ENCODE measurements at regions not wholly inside any gene's neighbourhood (a gene's known extent, or its start where the extent isn't known, plus 50 kb on each side); places are given as distances from the start of the nearest gene placed in this dataset.
"Not testable (repeated sequence)": the region's sequence is repeated elsewhere in the genome, so short reads cannot be mapped to it uniquely, and the experiment has no call there.

DNA sequence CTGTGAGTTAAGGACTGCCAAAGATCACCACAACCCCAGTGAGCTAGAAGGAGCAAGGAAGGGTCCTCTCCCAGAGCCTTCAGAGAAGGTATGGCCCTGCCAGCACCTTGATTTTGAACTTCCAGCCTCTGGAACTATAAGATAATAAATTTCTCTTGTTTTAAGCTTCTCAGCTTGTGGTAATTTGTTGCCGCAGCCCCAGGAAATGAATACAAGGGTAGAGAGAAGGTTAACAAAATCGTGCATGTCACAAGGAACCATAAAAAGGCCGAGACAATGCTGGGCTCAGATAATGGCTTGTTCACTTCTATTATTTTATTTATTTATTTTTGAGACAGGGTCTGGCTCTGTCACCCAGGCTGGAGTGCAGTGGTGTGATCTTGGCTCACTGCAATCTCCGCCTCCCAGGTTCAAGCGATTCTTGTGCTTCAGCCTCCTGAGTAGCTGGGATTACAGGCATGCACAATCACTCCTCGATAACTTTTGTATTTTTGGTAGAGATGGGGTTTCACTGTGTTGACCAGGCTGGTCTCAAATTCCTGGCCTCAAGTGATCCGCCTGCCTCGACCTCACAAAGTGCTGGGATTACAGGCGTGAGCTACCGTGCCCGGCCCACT, 71.5 kb downstream of the WSB1 start:
- DNase-seq = not testable (repeated sequence)

DNA sequence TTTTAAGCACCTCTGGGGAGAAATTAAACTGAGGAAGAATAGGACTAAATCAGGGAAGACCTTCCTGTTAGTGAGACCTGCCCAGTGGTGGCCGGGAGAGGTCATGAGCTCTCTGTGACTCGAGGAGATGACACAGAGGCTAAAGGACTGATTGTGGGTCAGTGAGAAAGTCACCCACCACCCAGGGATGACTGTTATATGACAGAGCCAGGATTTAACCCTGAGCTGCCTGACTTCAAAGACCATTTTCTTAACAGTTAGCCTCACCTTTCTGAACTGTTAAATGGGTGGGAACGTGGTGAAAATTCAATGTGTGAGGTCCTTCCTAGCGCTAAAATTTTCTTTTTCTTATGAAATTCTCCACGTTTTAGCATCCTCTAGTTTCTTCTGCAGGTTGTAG, 72.5 kb downstream of the WSB1 start:
- DNase-seq = no peak

DNA sequence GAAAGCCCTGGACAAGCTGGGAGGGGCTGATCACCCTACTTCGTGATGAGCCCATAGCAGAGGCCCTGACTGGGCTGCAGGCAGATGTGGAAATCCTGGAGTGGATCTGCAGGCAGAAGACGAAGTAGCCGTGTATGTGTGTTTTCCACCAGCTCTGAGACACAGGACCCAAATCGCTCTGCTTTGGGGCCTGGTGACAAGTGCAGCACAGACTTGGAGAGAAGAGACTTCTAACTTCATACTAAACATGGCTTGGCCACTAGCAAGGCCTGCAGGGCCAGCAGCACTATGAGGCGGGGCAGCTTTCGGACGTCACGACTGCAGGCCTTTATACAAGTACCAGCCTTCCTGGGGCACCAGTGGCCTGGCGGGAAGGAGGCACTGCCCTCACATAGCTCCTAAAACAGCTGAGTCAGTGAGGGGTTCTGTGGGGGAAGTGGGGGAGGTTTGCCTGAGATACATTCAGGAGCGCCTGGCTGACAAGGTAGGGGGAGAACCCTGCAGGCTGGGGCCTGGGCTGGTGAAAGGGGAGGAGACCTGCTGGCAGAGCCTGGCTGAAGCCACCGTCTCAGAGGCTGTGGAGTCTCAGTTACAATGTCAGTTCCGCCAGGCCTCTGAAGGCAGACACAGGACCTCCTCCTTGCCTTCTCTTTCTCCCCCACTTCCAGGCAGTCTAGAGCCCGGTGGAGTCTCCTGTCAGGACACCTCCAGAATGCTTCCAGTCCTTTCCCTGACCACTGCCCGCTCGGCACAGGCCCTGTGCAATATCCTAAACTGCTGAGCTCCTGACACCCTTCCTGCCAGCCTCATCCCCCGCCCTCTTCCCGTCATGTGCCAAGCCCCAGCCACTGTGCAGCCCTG, 73.4 kb downstream of the WSB1 start:
- DNase-seq = no peak

DNA sequence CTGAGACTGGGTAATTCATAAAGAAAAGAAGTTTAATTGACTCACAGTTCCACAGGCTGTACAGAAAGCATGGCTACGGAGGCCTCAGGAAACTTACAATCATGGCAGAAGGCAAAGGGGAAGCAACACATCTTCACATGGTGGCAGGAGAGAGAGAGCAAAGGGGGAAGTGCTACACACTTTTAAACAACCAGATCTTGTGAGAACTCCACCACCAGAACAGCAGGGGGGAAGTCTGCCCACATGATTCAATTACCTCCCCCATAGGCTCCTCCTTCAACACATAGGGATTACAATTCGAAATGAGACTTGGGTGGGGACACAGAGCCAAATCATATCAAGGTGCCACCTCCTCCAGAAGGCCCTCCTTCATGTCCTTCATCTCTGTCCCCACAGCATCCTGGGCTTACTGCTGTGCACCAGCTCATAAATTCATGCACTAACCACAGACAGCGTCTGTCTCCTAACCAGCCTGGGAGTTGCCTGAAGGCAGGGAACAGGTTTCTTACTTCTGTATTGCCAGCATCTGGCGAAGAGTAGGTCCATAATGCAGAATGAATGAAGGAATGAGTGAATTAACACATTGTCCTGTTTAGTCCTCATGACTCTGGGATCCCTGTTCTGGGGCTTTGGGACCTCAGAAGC, 74.4 kb downstream of the WSB1 start:
- DNase-seq = no peak

DNA sequence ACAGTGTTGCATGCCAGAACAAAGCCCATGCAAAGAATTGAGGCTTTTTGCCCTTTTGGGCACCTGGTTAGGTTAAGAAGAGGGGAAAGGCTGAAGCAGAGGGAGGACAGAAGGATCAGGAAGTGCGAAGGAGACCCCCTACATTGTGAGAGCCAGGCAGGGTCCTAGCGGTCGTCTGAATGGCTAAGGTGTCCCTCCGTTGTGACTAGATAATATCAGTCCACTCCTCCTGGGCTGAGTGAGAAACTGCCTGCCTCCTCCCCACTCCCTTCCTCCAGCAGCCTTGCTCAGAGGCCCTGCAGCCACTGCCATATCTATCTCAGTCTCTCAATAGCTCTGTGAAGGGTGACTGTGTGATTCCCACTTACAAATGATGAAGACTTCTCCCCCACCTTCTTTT, 75.1 kb downstream of the WSB1 start:
- DNase-seq = no peak

DNA sequence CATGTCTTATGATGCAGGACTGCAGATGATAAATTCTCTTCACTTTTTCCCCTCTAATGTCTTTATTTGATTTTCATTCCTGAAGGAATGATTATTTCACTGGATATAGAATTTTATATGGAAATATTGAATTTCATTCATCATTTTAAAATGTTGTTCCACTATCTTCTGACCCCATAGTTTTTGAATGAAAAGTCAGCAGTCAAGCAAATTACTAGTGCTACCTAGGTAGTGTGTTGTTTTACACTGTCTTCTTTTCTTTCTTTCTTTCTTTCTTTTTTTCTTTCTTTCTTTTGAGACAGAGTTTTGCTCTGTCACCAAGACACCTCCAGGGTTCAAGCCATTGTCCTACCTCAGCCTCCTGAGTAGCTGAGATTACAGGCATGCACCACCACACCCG, 76.9 kb downstream of the WSB1 start:
- DNase-seq = no peak

DNA sequence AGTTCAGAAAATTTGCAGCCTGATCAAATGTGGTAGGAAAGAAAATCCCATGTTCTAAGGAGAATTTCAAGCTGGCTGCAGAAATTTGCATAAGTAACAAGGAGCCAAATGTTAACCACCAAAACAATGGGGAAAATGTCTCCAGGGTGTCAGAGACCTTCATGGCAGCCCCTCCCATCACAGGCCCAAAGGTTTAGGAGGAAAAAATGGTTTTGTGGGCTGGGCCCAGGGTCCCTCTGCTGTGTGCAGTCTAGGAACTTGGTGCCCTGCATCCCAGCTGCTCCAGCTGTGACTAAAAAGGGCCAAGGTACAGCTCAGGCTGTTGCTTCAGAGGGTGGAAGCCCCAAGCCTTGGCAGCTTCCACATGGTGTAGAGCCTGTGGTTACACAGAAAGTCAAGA, 79.8 kb downstream of the WSB1 start:
- not testable (repeated sequence) for DNase-seq

DNA sequence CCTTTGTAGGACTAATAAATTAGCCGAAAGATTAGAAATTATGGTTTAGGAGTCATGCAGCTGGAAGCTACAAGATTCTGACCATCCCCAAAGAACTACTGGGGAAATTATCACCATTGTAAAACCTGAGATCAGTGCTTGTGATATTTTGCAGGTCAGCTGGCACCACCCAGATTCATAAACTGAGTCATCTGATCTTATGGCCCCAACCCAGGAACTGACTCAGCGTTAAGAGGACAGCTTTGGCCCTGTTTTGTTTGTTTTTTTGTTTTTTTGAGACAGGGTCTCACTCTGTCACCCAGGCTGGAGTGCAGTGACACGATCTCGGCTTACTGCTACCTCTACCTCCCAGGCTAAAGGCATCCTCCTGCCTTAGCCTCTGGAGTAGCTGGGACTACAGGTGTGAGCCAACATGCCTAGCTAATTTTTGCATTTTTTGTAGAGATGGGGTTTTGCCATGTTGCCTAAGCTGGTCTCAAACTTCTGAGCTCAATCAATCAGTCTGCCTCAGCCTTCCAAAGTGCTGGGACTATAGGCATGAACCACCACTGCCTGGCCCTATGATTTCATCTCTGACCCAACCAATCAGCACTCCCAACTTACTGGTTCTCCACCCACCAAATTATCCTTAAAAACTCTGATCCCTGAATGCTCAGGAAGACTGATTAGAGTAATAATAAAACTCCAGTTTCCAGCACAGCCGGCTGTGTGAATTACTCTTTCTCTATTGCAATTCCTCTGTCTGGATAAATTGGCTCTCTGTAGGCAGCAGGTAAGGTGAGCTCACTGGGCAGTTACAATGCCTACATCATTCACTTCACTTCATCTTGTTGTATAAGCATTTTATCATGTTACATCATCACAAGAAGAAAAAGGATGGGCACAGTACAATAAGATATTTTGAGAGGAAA, 79.4 kb upstream of the KSR1 start:
- no peak for DNase-seq

DNA sequence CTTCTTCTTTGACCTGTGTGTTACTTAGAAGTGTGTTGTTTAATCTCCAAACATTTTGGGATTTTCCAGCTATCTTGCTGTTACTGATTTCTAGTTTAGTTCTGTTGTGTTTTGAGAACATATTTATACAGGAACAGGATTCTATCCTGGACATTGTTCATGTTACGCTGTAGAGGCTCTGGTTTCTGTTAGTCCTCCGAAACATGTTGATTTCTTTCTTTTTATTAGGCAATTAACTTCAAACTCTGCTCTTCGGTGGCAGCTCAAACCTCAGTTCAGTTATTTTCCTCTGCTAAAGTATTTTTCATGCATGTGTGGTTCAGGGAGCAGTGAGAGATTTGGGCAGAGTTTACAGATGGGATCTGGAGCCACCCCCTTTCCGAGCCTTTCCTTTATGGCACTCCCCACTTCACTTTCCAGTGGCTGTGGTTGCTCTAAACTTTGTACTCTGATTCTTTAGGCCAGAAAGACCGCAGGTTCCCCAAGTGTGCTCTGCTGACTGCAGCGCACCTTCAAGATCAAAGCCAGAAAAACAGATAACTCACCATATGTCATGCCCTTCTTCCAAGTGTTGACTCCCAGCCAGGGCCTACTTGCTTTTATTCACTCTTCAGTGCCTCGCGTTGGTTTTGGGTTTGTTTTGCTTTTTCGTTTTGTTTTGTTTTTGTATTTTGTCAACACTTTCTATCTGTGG, 77.6 kb upstream of the KSR1 start:
- DNase-seq = no peak

DNA sequence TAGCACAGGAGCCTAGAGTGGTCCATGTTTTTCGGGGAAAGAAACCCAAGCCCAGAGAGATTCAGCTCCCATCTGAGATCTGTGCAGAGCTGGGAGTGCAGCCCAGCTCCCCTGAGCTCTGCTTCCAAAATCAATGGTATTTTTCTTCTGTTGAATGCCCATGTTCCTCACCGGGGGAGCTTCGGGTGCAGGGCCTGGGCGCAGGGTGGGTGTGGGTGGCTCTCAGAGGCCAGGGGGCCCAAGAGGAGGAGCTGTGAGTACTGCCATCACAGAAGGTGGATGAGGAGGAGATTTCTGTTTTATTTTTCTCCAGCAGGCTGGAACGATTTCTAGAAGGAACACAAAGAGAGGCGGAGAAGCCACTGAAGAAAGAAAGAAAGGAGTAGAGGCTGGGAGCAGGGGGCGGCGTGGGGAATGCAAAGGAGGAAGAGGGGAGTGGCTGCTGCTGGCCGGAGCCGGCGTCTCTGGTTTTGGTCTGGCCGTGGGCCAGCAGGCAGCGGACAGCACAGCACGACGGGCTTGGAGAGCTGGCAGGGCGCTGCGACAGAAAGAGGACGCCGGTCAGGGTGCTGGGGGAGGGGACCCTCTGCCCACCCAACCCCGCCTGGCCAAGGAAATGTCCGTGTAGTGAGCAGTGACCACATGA, 76.2 kb upstream of the KSR1 start:
- DNase-seq = no peak

DNA sequence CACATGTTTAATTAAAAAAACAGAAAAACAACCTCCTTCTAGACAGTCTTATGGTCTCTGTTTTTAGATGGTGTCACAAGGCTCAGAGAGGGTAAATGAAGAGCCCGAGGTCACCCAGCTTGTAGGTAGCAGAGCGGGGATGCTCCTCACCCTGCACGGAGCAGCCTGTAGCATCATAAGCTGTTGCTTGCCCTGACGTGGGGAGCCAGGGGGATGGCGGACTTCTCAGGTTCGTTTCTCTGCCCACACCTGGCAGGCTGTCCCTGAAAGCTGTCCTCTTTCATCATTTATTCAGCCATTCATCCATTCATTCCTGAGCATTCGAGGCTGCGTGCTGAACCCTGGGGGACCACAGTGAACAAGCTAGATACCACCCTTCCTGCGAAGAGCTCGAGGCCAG, 75.7 kb upstream of the KSR1 start:
- no peak for DNase-seq

DNA sequence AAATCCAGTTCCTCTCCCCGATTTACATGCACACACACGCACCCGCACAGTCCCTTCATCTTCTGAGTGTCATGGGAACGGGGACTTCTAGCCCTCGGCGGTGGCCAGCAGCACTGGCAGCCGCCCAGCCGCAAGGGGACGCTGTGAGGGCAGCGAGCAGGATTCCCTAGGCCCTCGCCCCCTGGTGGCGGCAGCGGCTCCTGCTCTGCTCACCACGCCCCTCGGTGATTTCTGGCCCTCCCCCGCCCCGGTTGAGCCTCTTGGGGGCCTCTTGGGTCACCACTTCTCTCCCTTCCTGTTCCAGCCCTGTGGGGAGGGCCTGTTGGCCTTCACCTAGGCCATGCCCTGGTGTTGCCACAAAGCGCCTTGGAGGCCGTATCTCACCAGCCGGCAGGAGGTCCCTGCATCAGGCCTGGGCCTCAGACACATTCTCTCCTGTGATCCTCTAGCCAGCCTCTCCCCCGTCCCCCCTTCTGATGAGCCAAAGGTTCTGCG, 75.2 kb upstream of the KSR1 start:
- DNase-seq = peak; percentile 85

DNA sequence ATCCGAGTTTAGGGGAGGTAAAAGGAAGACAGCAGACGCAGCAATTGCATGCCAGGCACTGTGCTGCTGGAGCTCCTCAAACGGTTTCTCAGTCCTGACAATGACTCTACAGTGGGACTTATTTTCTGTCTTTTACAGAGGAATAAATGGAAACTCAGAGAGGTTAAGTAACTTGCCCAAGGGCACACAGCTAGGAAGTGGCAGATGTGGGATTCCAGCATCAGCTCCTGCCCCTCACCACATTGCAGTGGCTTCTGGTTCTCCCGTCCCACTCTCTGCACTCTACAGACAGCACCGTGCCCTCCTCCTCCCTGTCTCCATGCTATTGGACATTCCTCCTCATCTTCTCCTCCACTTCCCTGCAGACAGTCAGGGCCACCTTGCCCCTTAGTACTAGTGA, 74.2 kb upstream of the KSR1 start:
- no peak for DNase-seq

DNA sequence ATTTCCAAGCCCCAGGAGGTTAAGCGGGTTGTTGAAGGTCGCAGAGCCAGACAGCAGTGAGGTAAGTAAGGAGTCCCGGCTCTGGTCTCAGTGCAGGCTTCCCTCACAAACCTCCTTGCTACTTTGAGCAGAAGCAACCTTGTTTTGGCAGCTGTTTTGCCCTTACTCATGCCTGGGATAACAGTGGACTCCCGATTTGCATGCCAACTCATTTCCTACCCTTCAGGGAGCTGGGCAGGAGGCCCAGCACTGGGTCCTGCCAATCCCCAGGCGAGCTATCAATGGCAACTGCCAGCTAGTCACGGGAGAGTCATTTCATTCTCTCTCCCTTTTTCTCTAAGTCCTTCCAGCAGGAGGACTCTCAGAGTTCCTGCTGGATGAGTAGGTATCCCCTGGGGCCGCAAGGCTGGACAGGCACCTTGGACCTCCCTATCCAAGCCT, 72.0 kb upstream of the KSR1 start:
- DNase-seq = no peak

DNA sequence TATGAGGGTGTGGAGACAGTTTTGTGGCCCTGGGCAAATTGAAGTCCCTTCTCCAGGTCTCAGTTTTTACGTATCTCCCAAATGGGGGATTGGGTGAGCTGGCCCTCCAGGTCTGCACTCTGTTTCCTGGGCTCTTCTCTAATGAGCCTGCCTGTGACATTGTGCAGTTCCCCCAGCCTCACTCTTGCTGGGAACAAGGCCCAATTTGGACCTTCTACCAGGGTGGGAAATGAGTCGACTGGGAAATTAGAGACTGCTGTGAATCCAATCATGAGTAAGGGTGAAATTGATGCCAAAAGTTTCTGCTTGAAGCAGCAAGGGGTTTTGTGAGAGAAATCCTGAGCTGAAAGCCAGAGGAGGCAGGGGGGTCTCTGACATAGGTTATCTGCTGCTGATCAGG, 71.5 kb upstream of the KSR1 start:
- DNase-seq = no peak

DNA sequence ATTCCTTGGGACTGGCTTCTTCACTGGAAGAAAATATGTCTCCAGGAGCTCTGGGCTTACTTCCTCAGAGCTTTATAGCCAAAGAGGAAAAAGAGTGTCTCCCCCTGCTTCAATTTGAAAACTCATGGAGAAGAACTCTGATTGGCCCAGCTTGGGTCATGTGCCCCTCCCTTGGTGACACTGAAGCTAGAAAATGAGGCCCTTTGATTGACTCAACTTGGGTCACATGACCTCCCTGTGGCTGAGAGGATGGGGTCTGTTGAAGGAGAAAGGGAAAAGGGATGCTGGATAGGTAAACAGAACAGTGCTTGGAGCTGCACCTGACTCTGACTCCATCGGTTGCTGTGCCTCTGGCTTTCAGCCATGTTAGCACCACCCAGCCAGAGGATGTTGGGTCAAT, 70.6 kb upstream of the KSR1 start:
- no peak for DNase-seq

DNA sequence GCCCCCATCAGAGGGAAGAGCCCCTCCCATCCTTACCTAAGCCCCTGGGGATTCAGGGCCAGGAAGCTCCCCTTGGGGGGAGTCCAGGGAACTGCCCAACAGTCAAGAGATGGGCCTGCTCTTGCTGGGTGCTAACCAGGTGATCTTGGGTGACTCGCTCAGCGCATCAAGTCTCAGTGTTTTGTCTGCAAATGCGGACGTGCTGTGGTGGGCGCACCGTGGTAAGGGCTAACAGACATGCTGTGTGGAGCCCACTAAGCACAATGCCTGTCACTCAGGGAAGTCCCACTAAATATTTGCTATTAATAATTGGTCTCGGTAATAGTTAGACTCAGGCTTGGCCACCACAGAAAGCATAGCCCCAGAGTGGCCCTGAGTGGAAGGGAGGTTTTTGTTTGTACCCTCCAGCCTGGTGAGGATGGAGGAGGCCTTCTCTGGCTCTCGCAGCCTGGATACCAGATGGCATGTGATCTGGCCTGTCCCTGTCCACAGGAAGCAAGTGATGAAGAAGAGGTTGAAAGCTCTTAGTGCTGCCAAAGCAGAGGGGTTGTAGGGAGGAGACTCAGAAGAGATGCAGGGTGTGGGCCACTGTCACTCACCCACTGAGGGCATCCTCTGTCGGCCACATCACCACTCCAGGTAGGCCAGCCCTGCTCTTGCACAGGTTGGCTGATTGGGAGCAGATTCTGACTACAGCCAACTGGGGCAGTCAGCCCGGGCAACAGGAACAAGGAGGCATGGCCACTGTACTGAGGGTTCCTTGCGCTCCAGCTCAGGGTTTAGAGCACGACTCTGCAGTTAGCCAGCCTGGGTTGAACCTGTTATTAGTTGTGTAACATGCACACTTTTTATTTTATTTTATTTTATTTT, 69.8 kb upstream of the KSR1 start:
- DNase-seq = no peak

DNA sequence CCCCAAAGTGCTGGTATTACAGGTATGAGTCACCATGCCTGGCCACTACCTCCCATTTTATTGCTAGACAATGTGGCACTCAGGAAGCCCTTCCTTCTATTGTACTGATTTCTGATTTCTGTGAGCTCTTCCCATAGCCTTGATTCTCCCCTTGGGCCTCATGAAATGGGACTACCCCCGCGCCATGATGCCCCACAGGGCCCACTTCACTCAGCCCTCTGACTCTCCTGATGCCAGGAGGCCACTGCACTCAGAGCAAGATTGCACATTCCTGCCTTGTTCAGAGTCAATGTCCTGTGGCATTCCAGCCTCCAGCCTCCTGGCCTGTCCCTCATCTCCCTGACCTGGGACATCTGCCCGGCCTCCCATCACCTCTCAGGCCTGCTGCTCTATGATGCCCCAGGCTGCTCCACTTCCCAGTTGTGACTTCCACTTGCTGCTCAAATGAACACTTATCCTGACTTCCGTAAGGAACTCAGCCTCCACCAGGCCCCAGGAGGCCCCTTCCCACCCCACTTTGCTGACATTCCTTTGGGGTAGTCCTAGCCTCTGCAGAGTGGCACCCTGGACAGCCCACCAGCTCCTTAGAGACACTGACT, 66.6 kb upstream of the KSR1 start:
- no peak for DNase-seq

DNA sequence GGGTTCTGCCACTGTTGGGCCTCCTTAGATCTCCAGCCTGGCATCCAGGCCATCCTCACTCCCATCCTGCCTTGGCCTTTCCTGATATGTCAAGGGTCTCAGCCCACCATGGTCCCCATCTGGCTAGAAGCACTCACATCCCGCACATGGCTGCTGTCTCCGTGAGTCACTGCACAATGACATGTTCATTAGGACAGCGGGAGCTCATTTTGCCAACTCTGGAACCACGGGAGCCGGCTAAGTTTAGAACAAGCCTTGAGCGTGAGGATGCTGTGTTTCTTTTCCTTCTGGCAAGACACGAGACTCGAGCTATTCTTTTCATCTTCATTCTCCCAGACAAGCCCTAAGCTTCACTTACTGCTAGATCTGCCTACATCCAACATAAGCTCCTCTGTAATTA, 65.7 kb upstream of the KSR1 start:
- DNase-seq = no peak

DNA sequence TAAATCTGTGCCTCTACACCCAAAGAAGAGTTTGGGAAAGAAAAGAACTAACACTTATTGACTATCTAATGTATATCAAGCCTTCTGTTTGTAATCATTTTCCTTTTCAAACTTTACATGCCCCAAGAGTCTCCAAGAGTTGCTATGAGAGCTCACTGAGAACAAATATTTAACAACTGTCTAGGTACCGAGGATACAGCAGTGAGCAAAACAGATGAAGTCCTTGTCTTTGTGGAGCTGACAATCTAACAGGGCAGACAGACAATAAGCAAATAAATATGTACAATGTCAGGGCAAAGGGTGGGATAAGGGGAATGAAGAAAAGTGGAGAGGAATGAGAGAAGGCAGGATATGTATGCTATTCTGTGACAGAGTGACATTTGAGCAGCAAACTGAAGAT, 64.8 kb upstream of the KSR1 start:
- DNase-seq = no peak

All from stimulated activated CD4-positive, alpha-beta T cell treated with anti-CD3 and anti-CD28 coated beads, Interleukin-1b, Interleukin-23, amount 100 ng/mL, for 48 hours (primary cell).